ENCODE measurements at regions not wholly inside any gene's neighbourhood (a gene's known extent, or its start where the extent isn't known, plus 50 kb on each side); places are given as distances from the start of the nearest gene placed in this dataset.
"Not testable (repeated sequence)": the region's sequence is repeated elsewhere in the genome, so short reads cannot be mapped to it uniquely, and the experiment has no call there.

DNA sequence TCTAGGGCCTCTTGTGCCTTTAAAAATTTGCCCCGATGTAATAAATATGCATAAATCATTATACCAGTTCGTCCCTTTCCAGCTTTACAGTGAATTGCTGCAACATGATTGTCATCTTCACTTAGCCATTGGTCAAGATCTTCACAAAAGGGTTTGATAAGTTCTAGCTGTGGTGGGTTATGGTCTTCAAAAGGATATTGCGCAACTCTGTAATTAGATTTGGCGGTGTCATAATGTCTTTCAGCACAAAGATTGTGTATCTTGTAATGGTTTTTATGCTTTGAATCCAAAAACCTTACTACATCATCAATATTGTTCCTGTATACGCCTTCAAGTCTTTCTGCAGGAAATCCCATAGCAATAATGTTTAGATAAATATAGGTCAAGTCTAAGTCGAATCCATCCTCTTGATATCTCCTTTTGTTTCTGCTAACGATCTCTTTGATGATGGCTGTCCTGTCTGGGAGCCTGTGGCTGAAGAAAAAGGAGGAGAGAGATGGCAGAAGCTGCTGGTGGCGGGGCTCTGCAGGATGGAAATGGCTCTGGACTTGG is 119.1 kb upstream of the PRSS3 start:
- TF ChIP-seq, protein P1, sequence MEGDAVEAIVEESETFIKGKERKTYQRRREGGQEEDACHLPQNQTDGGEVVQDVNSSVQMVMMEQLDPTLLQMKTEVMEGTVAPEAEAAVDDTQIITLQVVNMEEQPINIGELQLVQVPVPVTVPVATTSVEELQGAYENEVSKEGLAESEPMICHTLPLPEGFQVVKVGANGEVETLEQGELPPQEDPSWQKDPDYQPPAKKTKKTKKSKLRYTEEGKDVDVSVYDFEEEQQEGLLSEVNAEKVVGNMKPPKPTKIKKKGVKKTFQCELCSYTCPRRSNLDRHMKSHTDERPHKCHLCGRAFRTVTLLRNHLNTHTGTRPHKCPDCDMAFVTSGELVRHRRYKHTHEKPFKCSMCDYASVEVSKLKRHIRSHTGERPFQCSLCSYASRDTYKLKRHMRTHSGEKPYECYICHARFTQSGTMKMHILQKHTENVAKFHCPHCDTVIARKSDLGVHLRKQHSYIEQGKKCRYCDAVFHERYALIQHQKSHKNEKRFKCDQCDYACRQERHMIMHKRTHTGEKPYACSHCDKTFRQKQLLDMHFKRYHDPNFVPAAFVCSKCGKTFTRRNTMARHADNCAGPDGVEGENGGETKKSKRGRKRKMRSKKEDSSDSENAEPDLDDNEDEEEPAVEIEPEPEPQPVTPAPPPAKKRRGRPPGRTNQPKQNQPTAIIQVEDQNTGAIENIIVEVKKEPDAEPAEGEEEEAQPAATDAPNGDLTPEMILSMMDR (IDR thresholded peaks at IDR 0.05 in 8 of 11, conservative IDR thresholded peaks at IDR 0.05 in 3 of 11), result not testable (repeated sequence)
- not testable (repeated sequence) for TF ChIP-seq POLR2AphosphoS5 (IDR thresholded peaks at IDR 0.05)
